ENCODE measurements at regions not wholly inside any gene's neighbourhood (a gene's known extent, or its start where the extent isn't known, plus 50 kb on each side); places are given as distances from the start of the nearest gene placed in this dataset.

- Histone ChIP-seq H3K79me2 (ENCODE audit: low read length) (no peaks in the 10 kb centered on the region), H3F3A (ENCODE audit: insufficient read depth, low read length) (no peaks in the 10 kb centered on the region), H3K27ac (ENCODE audit: low read length) (no peak overlapping the region), H2AFZ (ENCODE audit: low read length) (no peak overlapping the region), H3K9ac (ENCODE audit: low read length) (no peak overlapping the region), H4K20me1 (ENCODE audit: insufficient read depth, low read length) (no peaks in the 10 kb centered on the region), H3K4me1 (ENCODE audit: low read length) (no peaks in the 10 kb centered on the region), H3K9me2 (replicated peaks; ENCODE audit: insufficient read depth, low read length) (no peaks in the 10 kb centered on the region), H3K4me2 (ENCODE audit: low read depth, low read length) (no peak overlapping the region), H3K4me3 (ENCODE audit: low read length) (no peak overlapping the region), H3K27me3 (replicated peaks; ENCODE audit: insufficient read depth, low read length) (no peaks in the 10 kb centered on the region), H3K36me3 (replicated peaks; ENCODE audit: insufficient read depth, low read length) (no peaks in the 10 kb centered on the region), H3K9me3 (replicated peaks; ENCODE audit: insufficient read depth, low read length) (no peaks in the 10 kb centered on the region)
- TF ChIP-seq, protein P1, sequence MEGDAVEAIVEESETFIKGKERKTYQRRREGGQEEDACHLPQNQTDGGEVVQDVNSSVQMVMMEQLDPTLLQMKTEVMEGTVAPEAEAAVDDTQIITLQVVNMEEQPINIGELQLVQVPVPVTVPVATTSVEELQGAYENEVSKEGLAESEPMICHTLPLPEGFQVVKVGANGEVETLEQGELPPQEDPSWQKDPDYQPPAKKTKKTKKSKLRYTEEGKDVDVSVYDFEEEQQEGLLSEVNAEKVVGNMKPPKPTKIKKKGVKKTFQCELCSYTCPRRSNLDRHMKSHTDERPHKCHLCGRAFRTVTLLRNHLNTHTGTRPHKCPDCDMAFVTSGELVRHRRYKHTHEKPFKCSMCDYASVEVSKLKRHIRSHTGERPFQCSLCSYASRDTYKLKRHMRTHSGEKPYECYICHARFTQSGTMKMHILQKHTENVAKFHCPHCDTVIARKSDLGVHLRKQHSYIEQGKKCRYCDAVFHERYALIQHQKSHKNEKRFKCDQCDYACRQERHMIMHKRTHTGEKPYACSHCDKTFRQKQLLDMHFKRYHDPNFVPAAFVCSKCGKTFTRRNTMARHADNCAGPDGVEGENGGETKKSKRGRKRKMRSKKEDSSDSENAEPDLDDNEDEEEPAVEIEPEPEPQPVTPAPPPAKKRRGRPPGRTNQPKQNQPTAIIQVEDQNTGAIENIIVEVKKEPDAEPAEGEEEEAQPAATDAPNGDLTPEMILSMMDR (IDR thresholded peaks at IDR 0.05; ENCODE audit: low read length) = no peak
- DNase-seq = no peak
Measured at GRCh38 chr7:68971634-68972340, 626.5 kb upstream of the AUTS2 start.

GRCh38 chr7:68977385-68978055 is 620.8 kb upstream of the AUTS2 start:
- Histone ChIP-seq H3K36me3 (replicated peaks; ENCODE audit: insufficient read depth, low read length) (no peaks in the 10 kb centered on the region), H3K9me2 (replicated peaks; ENCODE audit: insufficient read depth, low read length) (no peaks in the 10 kb centered on the region), H3K9ac (ENCODE audit: low read length) (no peak overlapping the region), H3K27me3 (replicated peaks; ENCODE audit: insufficient read depth, low read length) (no peaks in the 10 kb centered on the region), H3K4me2 (ENCODE audit: low read depth, low read length) (no peak overlapping the region), H3F3A (ENCODE audit: insufficient read depth, low read length) (no peaks in the 10 kb centered on the region), H3K4me1 (ENCODE audit: low read length) (no peaks in the 10 kb centered on the region), H2AFZ (ENCODE audit: low read length) (no peak overlapping the region), H3K79me2 (ENCODE audit: low read length) (no peaks in the 10 kb centered on the region), H3K4me3 (ENCODE audit: low read length) (no peak overlapping the region), H3K9me3 (replicated peaks; ENCODE audit: insufficient read depth, low read length) (no peaks in the 10 kb centered on the region), H4K20me1 (ENCODE audit: insufficient read depth, low read length) (no peaks in the 10 kb centered on the region), H3K27ac (ENCODE audit: low read length) (no peak overlapping the region)
- DNase-seq = no peak
- no peak for TF ChIP-seq EZH2phosphoT487 (IDR thresholded peaks at IDR 0.05; ENCODE audit: low read length)
- TF ChIP-seq, protein P1 (IDR thresholded peaks at IDR 0.05; ENCODE audit: low read length) = no peak
- no peak for TF ChIP-seq EZH2 (optimal IDR thresholded peaks at IDR 0.05; ENCODE audit: low read depth, low read length)

GRCh38 chr7:68978710-68979109 is 619.6 kb upstream of the AUTS2 start:
- TF ChIP-seq EZH2 (optimal IDR thresholded peaks at IDR 0.05; ENCODE audit: low read depth, low read length) = no peak
- no peak for TF ChIP-seq EZH2phosphoT487 (IDR thresholded peaks at IDR 0.05; ENCODE audit: low read length)
- TF ChIP-seq, protein P1 (IDR thresholded peaks at IDR 0.05; ENCODE audit: low read length) = no peak
- H3K79me2 ChIP-seq (ENCODE audit: low read length) = no peaks in the 10 kb centered on the region

More at GRCh38 chr7:68978710-68979109, 619.6 kb upstream of the AUTS2 start:
- Histone ChIP-seq H3K9ac (ENCODE audit: low read length) (no peak overlapping the region), H3K4me2 (ENCODE audit: low read depth, low read length) (no peak overlapping the region), H3K36me3 (replicated peaks; ENCODE audit: insufficient read depth, low read length) (no peaks in the 10 kb centered on the region), H4K20me1 (ENCODE audit: insufficient read depth, low read length) (no peaks in the 10 kb centered on the region), H3K27ac (ENCODE audit: low read length) (no peak overlapping the region), H3K9me3 (replicated peaks; ENCODE audit: insufficient read depth, low read length) (no peaks in the 10 kb centered on the region), H3F3A (ENCODE audit: insufficient read depth, low read length) (no peaks in the 10 kb centered on the region), H3K27me3 (replicated peaks; ENCODE audit: insufficient read depth, low read length) (no peaks in the 10 kb centered on the region), H3K4me3 (ENCODE audit: low read length) (no peak overlapping the region), H2AFZ (ENCODE audit: low read length) (no peak overlapping the region), H3K4me1 (ENCODE audit: low read length) (no peaks in the 10 kb centered on the region), H3K9me2 (replicated peaks; ENCODE audit: insufficient read depth, low read length) (no peaks in the 10 kb centered on the region)
- DNase-seq = no peak
